K562 (cell line): ENCODE measurements at regions not wholly inside any gene's neighbourhood (a gene's known extent, or its start where the extent isn't known, plus 50 kb on each side); places are given as distances from the start of the nearest gene placed in this dataset.

Source experiments
- ATAC-seq: fragments of 200-7000 bp; cut with Tn5 transposase; 3 replicates; pipeline ENCODE4 v1.9.1; 2020; ENCODE audit warnings: moderate library complexity
- BruUV-seq: library from RNA; stranded (reverse); fragments of 400-500 nt; replicated peaks from 2 replicates; lab custom pipeline; 2021; lab: Mats Ljungman, UMichigan
- CTCF ChIA-PET: fragments of 300-600 bp; formaldehyde crosslinking; extraction: SDS; loops from one replicate; lab custom pipeline; 2021; ENCODE audit warnings: low intra/inter-chr PET ratio; lab: Yijun Ruan, JAX
- POLR2A ChIA-PET: fragments of 300-600, 350-650 bp; sonication (Branson Sonifier 250); formaldehyde crosslinking; extraction: SDS; loops from one replicate; lab custom pipeline; 2021; ENCODE audit warnings: antibody characterized with exemption, inconsistent platforms; lab: Yijun Ruan, JAX
- DNase-seq, 4 experiments: peaks; one replicate each; pipeline versions ENCODE4 v3.0.0 to v3.0.0-alpha.2; 2011 to 2018; ENCODE audit warnings: low spot score in 3 of 4, mixed read lengths in 3 of 4; ENCODE audit errors: extremely low read depth in 1 of 4
- FAIRE-seq: peaks from 2 replicates; lab custom pipeline; 2011; peaks lifted over from hg19 to GRCh38; lab: Jason Lieb, UNC
- H2AFZ ChIP-seq: 2 replicates; pipeline ENCODE4 v1.6.0; 2011; ENCODE audit warnings: low read depth, low read length, control low read depth, inconsistent platforms
- H3K27ac ChIP-seq: fragments of 200-600 bp; 3 replicates; pipeline ENCODE4 v1.8.0; 2011; ENCODE audit warnings: low read depth, mild to moderate bottlenecking, control low read depth, inconsistent platforms, low read length, moderate library complexity, mixed read lengths; ENCODE audit errors: extremely low read depth
- H3K27me3 ChIP-seq, 2 experiments: fragments of 300-600 bp in 1 of 2; 2 replicates in 1 of 2; 3 replicates in 1 of 2; pipeline versions ENCODE4 v1.6.0 to v1.8.0; 2011; ENCODE audit warnings: inconsistent platforms in 2 of 2, low read length in 2 of 2, mild to moderate bottlenecking in 1 of 2, mixed read lengths in 1 of 2, moderate library complexity in 1 of 2; ENCODE audit not compliant: control insufficient read depth in 2 of 2, insufficient read depth in 2 of 2
- H3K36me3 ChIP-seq: fragments of 300-600 bp; 3 replicates; pipeline ENCODE4 v1.8.0; 2011; ENCODE audit warnings: mild to moderate bottlenecking, low read length, inconsistent platforms; ENCODE audit not compliant: control insufficient read depth, insufficient read depth
- H3K4me1 ChIP-seq, 2 experiments: fragments of 200-600 bp in 1 of 2; replicated peaks in 1 of 2; 2 replicates in 1 of 2; 3 replicates in 1 of 2; pipeline versions ENCODE4 v1.5.1 to v1.8.0; 2011; ENCODE audit warnings: inconsistent platforms in 2 of 2, low read length in 2 of 2, mild to moderate bottlenecking in 1 of 2, mixed read lengths in 1 of 2, moderate library complexity in 1 of 2; ENCODE audit not compliant: control insufficient read depth in 2 of 2, insufficient read depth in 2 of 2
- H3K4me2 ChIP-seq: 2 replicates; pipeline ENCODE4 v1.6.1; 2011; ENCODE audit warnings: low read length, control low read depth, inconsistent platforms, mixed read lengths; ENCODE audit not compliant: insufficient read depth
- H3K4me3 ChIP-seq: fragments of 200-600 bp; sonication (generic), shearing (Covaris generic); 2 replicates; pipeline ENCODE4 v1.5.1; 2016; ENCODE audit warnings: control low read depth, inconsistent platforms
- H3K79me2 ChIP-seq: fragments of 200-600 bp; 3 replicates; pipeline ENCODE4 v1.8.0; 2011; ENCODE audit warnings: low read length, inconsistent platforms; ENCODE audit not compliant: control insufficient read depth, insufficient read depth
- H3K9ac ChIP-seq, 2 experiments: 2 replicates each; pipeline versions ENCODE4 v1.6.0 to v1.6.1; 2011; ENCODE audit warnings: low read depth in 2 of 2, low read length in 2 of 2, control low read depth in 1 of 2, inconsistent platforms in 1 of 2, mild to moderate bottlenecking in 1 of 2, mixed read lengths in 1 of 2; ENCODE audit not compliant: insufficient read depth in 1 of 2
- H3K9me1 ChIP-seq: one replicate; pipeline ENCODE4 v1.6.0; 2011; ENCODE audit warnings: inconsistent platforms, mild to moderate bottlenecking, low read length, moderate library complexity; ENCODE audit not compliant: control insufficient read depth, insufficient read depth
- H3K9me3 ChIP-seq: replicated peaks from 2 replicates; pipeline ENCODE4 v1.5.1; 2011; ENCODE audit warnings: low read depth, low read length, inconsistent platforms; ENCODE audit not compliant: control insufficient read depth, insufficient read depth
- H4K20me1 ChIP-seq: replicated peaks from 2 replicates; pipeline ENCODE4 v1.6.1; 2011; ENCODE audit warnings: low read length, inconsistent platforms, mixed read lengths; ENCODE audit not compliant: control insufficient read depth, insufficient read depth
- CHAMP1 ChIP-seq: fragments of 450-650 bp; IDR thresholded peaks from 2 replicates; pipeline ENCODE4 v1.6.1; 2016; ENCODE audit warnings: mild to moderate bottlenecking
- FUS ChIP-seq: fragments of 200-400 bp; formaldehyde crosslinking; optimal IDR thresholded peaks from 2 replicates; pipeline ENCODE3; 2017; ENCODE audit warnings: low read depth, low read length
- GATAD2A ChIP-seq: fragments of 450-650 bp; IDR thresholded peaks from 2 replicates; pipeline ENCODE4 v1.6.1; 2017
- GTF3C2 ChIP-seq: IDR thresholded peaks from 3 replicates; pipeline ENCODE4 v1.6.1; 2011; ENCODE audit warnings: borderline replicate concordance, mild to moderate bottlenecking, moderate library complexity; ENCODE audit not compliant: insufficient read length; ENCODE audit errors: extremely low read depth
- KAT7 ChIP-seq: sonication (generic); formaldehyde crosslinking; IDR thresholded peaks from 2 replicates; pipeline ENCODE4 v1.8.0; 2022; ENCODE audit warnings: missing genetic modification reagents, mild to moderate bottlenecking, borderline replicate concordance
- L3MBTL2 ChIP-seq: fragments of 450-650 bp; IDR thresholded peaks from 2 replicates; pipeline ENCODE4 v1.6.1; 2016; ENCODE audit warnings: mild to moderate bottlenecking, moderate library complexity
- MBD2 ChIP-seq: sonication (generic); IDR thresholded peaks from 2 replicates; pipeline ENCODE4 v1.6.1; 2016; ENCODE audit warnings: low read depth, borderline replicate concordance
- MYBL2 ChIP-seq, 2 experiments: fragments of 450-650 bp in 1 of 2; sonication (generic) in 1 of 2; formaldehyde crosslinking in 1 of 2; IDR thresholded peaks; 2 replicates each; pipeline versions ENCODE4 v1.6.1 to v1.8.1; 2017 to 2022; ENCODE audit warnings: borderline replicate concordance in 1 of 2, inconsistent platforms in 1 of 2, low read depth in 1 of 2, mild to moderate bottlenecking in 1 of 2, missing genetic modification reagents in 1 of 2, moderate library complexity in 1 of 2
- NFYB ChIP-seq: IDR thresholded peaks from 2 replicates; pipeline ENCODE4 v1.6.1; 2011; ENCODE audit warnings: mild to moderate bottlenecking, moderate library complexity; ENCODE audit not compliant: insufficient read length; ENCODE audit errors: extremely low read depth
- NR2C1 ChIP-seq, 2 experiments: fragments of 450-650 bp; IDR thresholded peaks; 2 replicates each; pipeline ENCODE4 v1.6.1; 2017; ENCODE audit warnings: mild to moderate bottlenecking in 2 of 2, antibody characterized with exemption in 1 of 2, inconsistent platforms in 1 of 2, missing compliant biosample characterization in 1 of 2, missing genetic modification characterization in 1 of 2
- PTRF ChIP-seq: fragments of 450-650 bp; IDR thresholded peaks from 2 replicates; pipeline ENCODE4 v1.6.1; 2016; ENCODE audit warnings: mild to moderate bottlenecking, missing genetic modification characterization, missing compliant biosample characterization
- RBM34 ChIP-seq: fragments of 200-400 bp; formaldehyde crosslinking; IDR thresholded peaks from 2 replicates; pipeline ENCODE4 v1.6.1; 2018; ENCODE audit warnings: low read length, borderline replicate concordance; ENCODE audit not compliant: insufficient read depth
- SETDB1 ChIP-seq: IDR thresholded peaks from one replicate; pipeline ENCODE4 v1.6.1; 2012; ENCODE audit warnings: low read length, control low read depth, inconsistent platforms
- ZC3H8 ChIP-seq: fragments of 450-650 bp; IDR thresholded peaks from 2 replicates; pipeline ENCODE4 v1.6.1; 2017
- ZNF512 ChIP-seq: IDR thresholded peaks from 2 replicates; pipeline ENCODE4 v1.6.1; 2016; ENCODE audit warnings: missing genetic modification characterization, missing compliant biosample characterization
- WGBS: fragments of 100-300 bp; shearing (Covaris generic); methylation state at CpG from one replicate; pipeline ENCODE4 v1.1.6; 2016; ENCODE audit warnings: low coverage, mixed read lengths; ENCODE audit not compliant: insufficient coverage; ENCODE audit errors: missing lambda C conversion rate; 5-methylcytosine and 5-hydroxymethylcytosine counted together
- in situ Hi-C: fragments of 300-500 bp; cut with MboI; formaldehyde crosslinking; loops from 4 replicates; pipeline ENCODE4 v1.15.0; 2018; ENCODE audit warnings: inconsistent platforms, mixed read lengths
- intact Hi-C: fragments of 100-400 bp; cut with micrococcal nuclease; formaldehyde crosslinking; loops from 2 replicates; pipeline ENCODE4 v1.14.2; 2022

GRCh38 chr4:114389070-114389685 is 209.4 kb upstream of the UGT8 start:
- Histone ChIP-seq H3K4me2 (no peak overlapping the region), H2AFZ (no peak overlapping the region), H4K20me1 (no peaks in the 10 kb centered on the region), H3K36me3 (no peaks in the 10 kb centered on the region), H3K9ac (no peak overlapping the region), H3K9me1 (no peaks in the 10 kb centered on the region), H3K79me2 (no peaks in the 10 kb centered on the region), H3K4me1 (no peaks in the 10 kb centered on the region), H3K4me3 (no peak overlapping the region), H3K27me3 (no peaks in the 10 kb centered on the region), H3K27ac (no peak overlapping the region), H3K9me3 (no peaks in the 10 kb centered on the region)
- TF ChIP-seq ZNF512 (tag), result no peak
- TF ChIP-seq MBD2, result no peak
- TF ChIP-seq GTF3C2, result no peak
- TF ChIP-seq L3MBTL2, result no peak
- TF ChIP-seq PTRF, result no peak
- TF ChIP-seq RBM34, result no peak
- no peak for TF ChIP-seq GATAD2A
- TF ChIP-seq CHAMP1, result no peak
- no peak for TF ChIP-seq SETDB1
- no peak for TF ChIP-seq MYBL2 (IDR thresholded peaks at IDR 0.05; ENCODE audit: low read depth)
- no peak for TF ChIP-seq MYBL2 (CRISPR knock-in tag; IDR thresholded peaks at IDR 0.05; ENCODE audit: borderline replicate concordance)
- TF ChIP-seq NFYB, result no peak
- no peak for TF ChIP-seq FUS
- TF ChIP-seq KAT7 (CRISPR knock-in tag), result no peak
- no peak for TF ChIP-seq NR2C1 (IDR thresholded peaks at IDR 0.05)
- TF ChIP-seq NR2C1 (tag; IDR thresholded peaks at IDR 0.05), result no peak
- no peak for TF ChIP-seq ZC3H8
- BruUV-seq, result no TSS peak
- in situ Hi-C loops, result loop anchor here (25.0 kb wide), 1 partner anchor 977 kb away; no protein-coding TSS in a partner anchor
- 2% methylated on average over 8 of the region's 9 CpGs for WGBS
- CTCF ChIA-PET, result no interaction called here
- DNase-seq, result no peak
- no peak for FAIRE-seq
- intact Hi-C loops, result loop anchor here (10.0 kb wide), 1 partner anchor 1114 kb away; no protein-coding TSS in a partner anchor
- no peak for ATAC-seq
- POLR2A ChIA-PET, result no interaction called here
